ENCODE measurements at regions not wholly inside any gene's neighbourhood (a gene's known extent, or its start where the extent isn't known, plus 50 kb on each side); places are given as distances from the start of the nearest gene placed in this dataset.

DNA sequence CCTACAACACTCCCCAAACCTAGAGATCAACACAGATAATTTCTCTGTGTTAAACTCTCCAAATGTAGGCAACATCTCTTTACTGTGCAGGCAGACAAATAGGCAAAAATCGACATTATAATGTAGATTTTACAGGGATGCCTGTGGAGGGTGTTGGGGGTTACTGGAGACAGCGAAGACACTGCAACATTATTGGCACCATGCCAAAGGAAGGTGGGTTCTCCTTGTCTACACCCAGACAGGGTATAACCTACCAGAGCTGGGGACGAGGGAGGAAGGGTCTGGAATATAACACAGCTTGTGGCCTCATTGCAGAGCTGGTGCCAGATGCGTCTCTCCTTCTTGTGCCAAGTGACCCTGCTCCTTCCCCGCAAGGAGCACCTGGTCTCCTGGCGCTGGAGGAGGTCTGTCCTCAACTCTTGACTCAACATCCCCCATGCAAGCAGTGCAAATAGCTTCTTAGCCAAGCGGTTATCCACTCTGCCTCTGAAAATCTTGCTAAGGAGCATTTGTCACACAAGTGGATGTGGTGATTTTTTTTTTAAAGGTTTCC lies 404.0 kb downstream of the PRDM2 start:
- H3K4me1 ChIP-seq: no peaks in the 10 kb centered on the region
- H3K4me3 ChIP-seq: no peak overlapping the region
- H3K36me3 ChIP-seq: no peaks in the 10 kb centered on the region
- H3K27me3 ChIP-seq (ENCODE audit: low read depth): no peaks in the 10 kb centered on the region
- intact Hi-C loops (cut with DNase I): no loop called here
- no peak overlapping the region for H3K27ac ChIP-seq
- ATAC-seq: no peak
- no peak for DNase-seq
- TF ChIP-seq, protein P1, sequence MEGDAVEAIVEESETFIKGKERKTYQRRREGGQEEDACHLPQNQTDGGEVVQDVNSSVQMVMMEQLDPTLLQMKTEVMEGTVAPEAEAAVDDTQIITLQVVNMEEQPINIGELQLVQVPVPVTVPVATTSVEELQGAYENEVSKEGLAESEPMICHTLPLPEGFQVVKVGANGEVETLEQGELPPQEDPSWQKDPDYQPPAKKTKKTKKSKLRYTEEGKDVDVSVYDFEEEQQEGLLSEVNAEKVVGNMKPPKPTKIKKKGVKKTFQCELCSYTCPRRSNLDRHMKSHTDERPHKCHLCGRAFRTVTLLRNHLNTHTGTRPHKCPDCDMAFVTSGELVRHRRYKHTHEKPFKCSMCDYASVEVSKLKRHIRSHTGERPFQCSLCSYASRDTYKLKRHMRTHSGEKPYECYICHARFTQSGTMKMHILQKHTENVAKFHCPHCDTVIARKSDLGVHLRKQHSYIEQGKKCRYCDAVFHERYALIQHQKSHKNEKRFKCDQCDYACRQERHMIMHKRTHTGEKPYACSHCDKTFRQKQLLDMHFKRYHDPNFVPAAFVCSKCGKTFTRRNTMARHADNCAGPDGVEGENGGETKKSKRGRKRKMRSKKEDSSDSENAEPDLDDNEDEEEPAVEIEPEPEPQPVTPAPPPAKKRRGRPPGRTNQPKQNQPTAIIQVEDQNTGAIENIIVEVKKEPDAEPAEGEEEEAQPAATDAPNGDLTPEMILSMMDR (IDR thresholded peaks at IDR 0.05): no peak
- no peaks in the 10 kb centered on the region for H3K9me3 ChIP-seq

DNA sequence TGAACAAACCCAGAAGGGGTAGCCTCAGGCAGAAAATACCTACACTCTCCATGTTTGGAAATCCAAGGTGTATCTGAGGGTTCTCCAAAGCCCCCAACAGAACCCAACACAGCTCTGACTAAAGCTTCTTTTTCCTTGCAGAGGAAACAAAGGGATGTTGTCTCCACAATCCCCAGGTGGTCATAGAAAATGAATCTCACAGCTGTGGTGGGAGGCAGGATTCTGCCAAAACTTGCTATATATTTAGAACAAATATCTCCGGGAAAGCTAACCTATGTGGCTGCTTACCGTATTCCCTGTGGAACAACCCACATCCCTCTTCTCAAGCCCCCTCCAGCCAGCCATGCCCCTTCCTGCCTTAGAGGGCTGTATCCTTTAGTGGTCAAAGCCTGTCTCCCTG lies 406.1 kb downstream of the PRDM2 start:
- Histone ChIP-seq H3K27me3 (ENCODE audit: low read depth) (no peaks in the 10 kb centered on the region), H3K4me3 (no peak overlapping the region), H3K9me3 (no peaks in the 10 kb centered on the region), H3K36me3 (no peaks in the 10 kb centered on the region), H3K27ac (no peak overlapping the region), H3K4me1 (no peaks in the 10 kb centered on the region)
- intact Hi-C loops (cut with DNase I): no loop called here
- ATAC-seq (no peak), DNase-seq (no peak)
- TF ChIP-seq, protein P1 (IDR thresholded peaks at IDR 0.05): no peak

DNA sequence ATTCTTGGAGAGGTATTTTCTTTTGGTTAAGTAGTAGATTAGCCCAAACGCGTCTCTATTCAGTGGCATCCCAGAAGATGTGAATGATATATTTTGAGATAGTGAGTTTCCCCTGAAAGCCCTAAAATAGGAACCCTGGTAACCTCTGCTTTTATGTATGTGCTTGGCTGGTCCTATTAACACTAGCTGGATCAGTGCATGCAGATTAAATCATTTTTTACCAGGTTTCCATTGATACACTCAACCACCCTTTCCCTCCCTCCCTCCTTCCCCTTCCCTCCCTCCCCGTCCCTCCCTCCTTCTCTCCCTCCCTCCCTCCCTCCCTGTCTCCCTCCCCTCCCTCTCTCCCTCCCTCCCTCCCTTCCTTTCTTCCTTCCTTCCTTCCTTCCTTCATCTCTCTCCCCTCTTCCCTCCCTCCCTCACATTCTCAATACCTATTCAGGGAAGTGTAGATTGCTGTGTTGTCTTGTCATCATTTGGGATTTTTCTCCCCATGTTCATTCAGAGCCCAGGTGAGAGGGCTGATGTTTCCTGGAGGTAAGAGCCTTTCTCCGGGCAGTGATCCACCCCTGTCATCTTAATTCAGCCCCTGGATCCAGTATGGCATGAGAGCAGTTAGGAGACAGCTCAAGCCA lies 406.8 kb downstream of the PRDM2 start:
- Histone ChIP-seq H3K27me3 (ENCODE audit: low read depth) (no peaks in the 10 kb centered on the region), H3K4me1 (no peaks in the 10 kb centered on the region), H3K36me3 (no peaks in the 10 kb centered on the region), H3K27ac (no peak overlapping the region), H3K4me3 (no peak overlapping the region), H3K9me3 (no peaks in the 10 kb centered on the region)
- intact Hi-C loops (cut with DNase I): no loop called here
- no peak for DNase-seq
- ATAC-seq: no peak
- TF ChIP-seq, protein P1 (IDR thresholded peaks at IDR 0.05): no peak

DNA sequence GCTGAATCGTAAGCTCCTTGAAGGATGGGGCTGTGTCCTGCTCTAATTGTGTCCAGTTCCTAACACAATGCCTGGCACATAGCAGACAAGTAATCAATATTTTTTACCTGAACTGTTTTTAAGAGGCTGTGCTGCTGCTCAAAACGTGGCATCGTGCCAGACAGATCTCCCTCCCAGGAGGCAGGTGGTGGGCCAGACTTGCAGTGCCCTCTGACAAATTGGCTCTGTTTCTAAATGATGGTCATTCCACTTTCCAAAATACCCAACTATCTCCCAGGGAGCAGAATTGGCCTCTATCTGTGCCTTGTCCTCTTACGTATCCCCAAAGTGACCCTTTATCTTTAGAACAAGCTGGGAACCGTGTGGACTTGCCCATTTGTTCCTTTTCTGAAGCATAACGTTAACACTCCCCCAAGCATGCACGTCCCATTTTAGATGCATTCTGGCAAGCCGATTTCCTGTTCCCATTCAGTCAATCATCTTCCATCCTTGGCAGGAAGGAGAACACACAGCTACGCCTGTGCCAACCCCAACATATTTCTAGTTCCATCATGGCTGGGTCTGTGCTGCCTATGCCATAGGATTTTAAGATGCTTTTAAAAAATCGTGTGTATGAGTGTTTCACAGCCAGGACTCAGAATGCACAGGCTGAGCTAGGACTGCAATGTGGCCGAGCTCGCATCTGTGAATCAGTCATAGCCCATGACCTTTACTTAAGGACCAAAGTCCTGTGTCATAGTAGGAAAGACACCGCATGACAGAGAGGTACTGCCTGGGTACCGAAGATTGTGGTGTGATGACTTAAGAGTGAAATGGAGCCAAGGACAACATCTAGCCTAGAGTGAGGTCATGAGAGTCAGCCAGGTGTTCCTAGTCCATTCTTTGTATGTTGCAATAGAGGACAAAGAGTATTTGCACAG lies 408.6 kb downstream of the PRDM2 start:
- Histone ChIP-seq H3K9me3 (no peaks in the 10 kb centered on the region), H3K27ac (no peak overlapping the region), H3K4me1 (no peaks in the 10 kb centered on the region), H3K27me3 (ENCODE audit: low read depth) (no peaks in the 10 kb centered on the region), H3K36me3 (no peaks in the 10 kb centered on the region), H3K4me3 (no peak overlapping the region)
- intact Hi-C loops (cut with DNase I): no loop called here
- TF ChIP-seq, protein P1 (IDR thresholded peaks at IDR 0.05): no peak
- DNase-seq (no peak), ATAC-seq (no peak)

DNA sequence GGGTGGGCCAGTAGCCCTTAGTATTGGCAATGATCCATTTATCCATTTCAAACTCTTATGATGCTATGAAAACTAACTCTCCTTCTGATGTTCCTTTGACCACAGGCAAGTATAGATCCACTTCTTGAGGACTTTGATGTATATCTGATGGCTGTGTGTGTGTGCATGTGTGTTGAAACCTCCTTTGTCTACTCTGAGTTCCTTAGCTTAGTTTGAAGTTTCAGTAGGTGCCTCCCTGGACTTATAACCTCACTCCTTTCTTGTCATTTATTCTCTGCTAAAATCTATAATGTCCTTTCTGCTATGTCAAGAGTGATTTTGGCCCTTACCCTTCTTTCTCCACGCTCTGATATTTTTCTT lies 409.3 kb downstream of the PRDM2 start:
- intact Hi-C loops (cut with DNase I): no loop called here
- no peaks in the 10 kb centered on the region for H3K27me3 ChIP-seq (ENCODE audit: low read depth)
- TF ChIP-seq, protein P1 (IDR thresholded peaks at IDR 0.05): no peak
- DNase-seq (no peak), ATAC-seq (no peak)
- H3K36me3 ChIP-seq: no peaks in the 10 kb centered on the region
- H3K9me3 ChIP-seq: no peaks in the 10 kb centered on the region
- H3K27ac ChIP-seq: no peak overlapping the region
- H3K4me3 ChIP-seq: no peak overlapping the region
- H3K4me1 ChIP-seq: no peaks in the 10 kb centered on the region

Measured in lower lobe of right lung (tissue), 2 donors.